Loucy (cell line): ENCODE measurements at regions not wholly inside any gene's neighbourhood (a gene's known extent, or its start where the extent isn't known, plus 50 kb on each side); places are given as distances from the start of the nearest gene placed in this dataset.

ENCODE experiments used
- EZH2phosphoT487 ChIP-seq: fragments of 200-600 bp; IDR thresholded peaks from 2 replicates; pipeline ENCODE4 v1.6.1; 2018; ENCODE audit warnings: antibody characterized with exemption, mild to moderate bottlenecking, moderate library complexity, borderline replicate concordance
- TF ChIP-seq, protein P1 (sequence below): fragments of 200-600 bp; sonication (generic); conservative IDR thresholded peaks from 2 replicates; pipeline ENCODE4 v1.5.1; 2014; ENCODE audit warnings: mild to moderate bottlenecking, antibody characterized with exemption, low read length

DNA sequence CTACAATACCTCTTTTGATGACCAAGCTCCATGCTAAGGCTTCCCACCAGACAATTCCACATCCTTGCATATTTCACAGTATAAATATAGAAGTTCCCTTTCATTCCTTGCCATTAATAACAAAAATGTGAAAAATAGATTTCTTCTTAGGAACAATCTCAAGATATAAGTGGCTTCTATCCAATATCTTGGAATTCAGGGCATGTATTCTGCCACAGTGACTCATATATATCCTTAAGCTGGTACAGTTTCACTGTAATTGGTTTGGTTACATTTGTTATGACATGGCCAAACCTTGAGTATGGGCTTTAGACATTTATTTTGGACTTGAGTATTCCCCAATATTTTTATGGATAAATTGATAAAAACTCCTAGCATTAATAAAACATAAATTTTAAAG lies 181.7 kb upstream of the DDX53 start:
- TF ChIP-seq, protein P1, sequence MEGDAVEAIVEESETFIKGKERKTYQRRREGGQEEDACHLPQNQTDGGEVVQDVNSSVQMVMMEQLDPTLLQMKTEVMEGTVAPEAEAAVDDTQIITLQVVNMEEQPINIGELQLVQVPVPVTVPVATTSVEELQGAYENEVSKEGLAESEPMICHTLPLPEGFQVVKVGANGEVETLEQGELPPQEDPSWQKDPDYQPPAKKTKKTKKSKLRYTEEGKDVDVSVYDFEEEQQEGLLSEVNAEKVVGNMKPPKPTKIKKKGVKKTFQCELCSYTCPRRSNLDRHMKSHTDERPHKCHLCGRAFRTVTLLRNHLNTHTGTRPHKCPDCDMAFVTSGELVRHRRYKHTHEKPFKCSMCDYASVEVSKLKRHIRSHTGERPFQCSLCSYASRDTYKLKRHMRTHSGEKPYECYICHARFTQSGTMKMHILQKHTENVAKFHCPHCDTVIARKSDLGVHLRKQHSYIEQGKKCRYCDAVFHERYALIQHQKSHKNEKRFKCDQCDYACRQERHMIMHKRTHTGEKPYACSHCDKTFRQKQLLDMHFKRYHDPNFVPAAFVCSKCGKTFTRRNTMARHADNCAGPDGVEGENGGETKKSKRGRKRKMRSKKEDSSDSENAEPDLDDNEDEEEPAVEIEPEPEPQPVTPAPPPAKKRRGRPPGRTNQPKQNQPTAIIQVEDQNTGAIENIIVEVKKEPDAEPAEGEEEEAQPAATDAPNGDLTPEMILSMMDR = no peak
- no peak for TF ChIP-seq EZH2phosphoT487
